Endometrium (tissue), 2 donors: ENCODE measurements at regions not wholly inside any gene's neighbourhood (a gene's known extent, or its start where the extent isn't known, plus 50 kb on each side); places are given as distances from the start of the nearest gene placed in this dataset.

Experiments
- FAIRE-seq: peaks from 2 replicates; lab custom pipeline; 2012; peaks lifted over from hg19 to GRCh38; lab: Jason Lieb, UNC
- donor health status: control.
- donor health status: control.

- FAIRE-seq: no peak
These were observed 1149.5 kb downstream of the BCL11B start for GRCh38 chr14:98122527-98122926.

DNA sequence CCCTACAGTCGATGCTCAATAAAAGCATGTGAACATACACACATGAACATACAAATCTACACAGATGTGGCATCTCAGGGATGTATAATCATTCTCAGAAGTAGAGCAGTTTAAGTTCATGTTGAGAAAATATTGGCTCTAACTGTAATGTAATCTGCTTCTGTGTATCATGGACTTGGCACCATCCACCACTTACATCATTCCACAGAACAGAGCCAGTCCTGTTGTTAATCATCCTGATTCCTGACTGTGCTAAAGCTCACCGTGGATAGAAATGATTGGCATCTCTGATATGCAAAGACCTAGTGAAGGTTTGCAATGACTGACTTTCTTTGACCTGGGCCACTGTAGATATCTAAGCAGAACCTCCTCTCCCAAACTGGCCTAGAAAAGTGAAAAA, 1141.3 kb downstream of the BCL11B start:
- no peak for FAIRE-seq

GRCh38 chr14:98131406-98131805, 1140.6 kb downstream of the BCL11B start:
- no peak for FAIRE-seq

- FAIRE-seq: no peak
These were observed 1138.2 kb downstream of the BCL11B start for GRCh38 chr14:98133806-98134205.

- FAIRE-seq: no peak
These were observed 1135.8 kb downstream of the BCL11B start for GRCh38 chr14:98136012-98136789.

DNA sequence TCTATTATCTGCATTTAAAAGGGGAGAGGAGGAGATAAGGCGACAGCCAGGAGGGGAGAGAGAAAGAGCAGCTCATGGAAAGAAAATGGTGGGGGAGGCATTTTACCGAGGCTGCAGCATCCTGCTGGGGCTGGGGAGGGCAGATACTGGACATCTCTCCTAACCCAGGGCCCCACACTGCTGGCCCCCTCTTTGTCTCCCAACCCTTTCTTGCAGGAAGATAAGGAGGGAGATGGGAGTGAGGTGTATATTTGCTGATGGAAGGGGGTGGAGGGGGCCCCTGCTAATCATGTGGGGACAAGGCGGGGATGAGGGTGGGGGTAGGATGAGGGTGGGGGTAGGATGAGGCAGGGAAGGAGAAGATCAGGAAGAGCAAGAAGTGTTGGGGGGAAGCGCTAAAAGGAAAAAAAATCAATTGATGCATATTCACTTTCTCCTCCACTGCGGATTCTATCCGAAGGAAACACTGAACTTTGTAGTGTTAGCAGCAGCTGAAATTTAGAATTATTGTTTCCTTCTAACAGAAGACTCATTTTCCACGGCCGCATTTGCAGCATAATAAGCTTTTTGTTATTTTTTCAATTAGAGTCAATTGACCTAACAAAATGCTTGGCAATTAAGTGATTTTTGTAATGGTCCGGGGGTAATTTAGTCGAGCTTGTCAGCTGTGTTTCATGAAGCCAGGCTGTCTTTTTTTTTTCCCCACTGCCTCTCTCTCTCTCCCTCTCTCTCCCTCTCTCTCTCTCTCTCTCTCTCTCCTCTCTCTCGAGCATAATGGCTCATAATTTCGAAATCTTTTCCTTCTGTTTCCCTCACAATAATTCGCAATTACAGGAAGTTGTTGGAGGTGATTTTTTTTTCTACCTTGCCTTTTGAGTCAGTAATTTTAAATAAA, 1134.6 kb downstream of the BCL11B start:
- FAIRE-seq: no peak

DNA sequence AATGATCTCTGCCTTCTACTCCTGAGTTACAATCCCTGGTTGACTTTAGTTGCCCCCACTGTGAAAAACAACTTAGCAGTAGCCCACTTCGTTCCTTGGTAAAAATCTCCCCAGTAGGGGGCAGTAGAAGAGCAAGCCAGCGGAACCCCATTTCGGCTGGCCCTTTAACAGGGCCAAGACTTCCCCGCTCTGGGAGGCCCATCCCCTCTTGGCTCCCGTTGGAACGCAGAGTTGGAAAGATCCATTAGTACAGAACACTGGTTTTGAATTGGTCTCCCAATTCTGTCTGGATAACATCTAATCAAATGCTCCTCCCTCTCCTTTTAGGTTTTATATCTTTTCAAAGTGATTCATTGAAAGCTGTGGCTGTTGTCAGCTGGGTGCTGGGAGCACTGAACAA, 1133.3 kb downstream of the BCL11B start:
- FAIRE-seq: no peak

DNA sequence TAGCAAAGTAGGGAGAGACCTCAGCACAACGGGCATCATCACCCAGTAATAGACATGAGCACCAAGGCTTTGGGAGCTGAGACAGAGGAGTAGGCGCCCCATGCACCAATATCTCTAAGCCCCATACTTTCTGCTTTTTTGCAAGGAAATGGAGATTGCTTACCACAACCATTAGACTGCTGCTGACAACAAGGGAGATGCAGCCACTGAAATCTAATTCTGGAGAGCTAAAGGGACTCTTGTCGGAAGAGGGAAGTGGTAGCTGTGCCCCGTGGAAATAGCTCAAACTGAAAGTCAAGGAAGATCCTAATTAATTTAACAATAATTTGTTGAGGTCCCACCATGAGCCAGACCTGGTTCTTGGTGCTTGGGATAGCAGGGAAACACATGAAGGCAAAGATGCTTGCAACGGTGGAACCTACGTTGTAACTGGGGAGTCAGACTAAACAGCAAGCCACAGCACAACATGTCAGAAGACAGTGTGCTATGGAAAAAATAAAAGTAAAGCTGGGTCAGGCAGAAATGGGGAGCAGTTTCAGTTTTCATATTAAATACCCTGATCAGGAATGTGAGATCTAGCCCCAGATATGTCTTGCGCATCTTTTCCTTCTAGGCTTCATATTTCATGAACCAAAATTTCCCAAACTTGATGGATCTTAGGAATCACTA, 1131.0 kb downstream of the BCL11B start:
- no peak for FAIRE-seq

DNA sequence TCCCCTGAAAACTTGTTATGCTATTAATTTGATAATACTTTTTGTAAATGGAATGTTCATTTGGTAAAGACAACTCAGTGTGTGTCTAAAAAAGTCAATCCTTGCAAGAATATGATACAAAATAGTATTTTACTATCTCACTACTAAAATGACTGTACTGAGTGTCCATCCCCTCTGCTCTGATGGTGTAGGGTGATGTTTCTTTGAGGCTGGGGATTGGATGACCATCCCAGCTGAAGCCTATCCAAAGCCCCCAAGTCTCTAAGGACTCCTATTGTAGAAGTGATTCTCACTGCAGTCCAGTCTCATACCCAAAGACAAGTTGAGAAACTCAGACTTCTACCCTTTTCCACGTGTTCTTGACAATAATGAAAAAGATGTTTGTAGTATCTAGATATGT, 1128.4 kb downstream of the BCL11B start:
- FAIRE-seq: no peak

- no peak for FAIRE-seq
These were observed 1127.0 kb downstream of the BCL11B start for GRCh38 chr14:98144964-98145363.

GRCh38 chr14:98146416-98146815, 1125.6 kb downstream of the BCL11B start:
- no peak for FAIRE-seq

DNA sequence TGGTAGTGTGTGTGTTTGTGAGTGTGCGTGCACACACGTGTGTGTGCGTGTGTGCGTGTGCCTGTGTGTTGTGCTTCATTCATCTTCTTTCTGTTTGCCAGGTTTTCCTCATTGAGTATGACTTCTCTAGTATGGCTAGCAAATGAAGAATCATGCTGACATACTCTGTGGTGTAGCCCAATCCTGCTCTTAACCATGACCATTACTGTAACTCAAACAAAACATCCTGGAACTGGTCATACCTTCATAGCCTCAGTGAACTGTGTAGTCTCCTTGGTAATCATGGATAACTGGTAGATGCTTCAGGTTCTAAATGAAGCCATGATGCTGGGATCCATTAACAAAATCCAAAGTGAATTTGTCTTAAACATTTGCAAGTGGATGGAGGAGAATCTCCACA, 1117.7 kb downstream of the BCL11B start:
- no peak for FAIRE-seq

GRCh38 chr14:98156411-98156810, 1115.6 kb downstream of the BCL11B start:
- no peak for FAIRE-seq

DNA sequence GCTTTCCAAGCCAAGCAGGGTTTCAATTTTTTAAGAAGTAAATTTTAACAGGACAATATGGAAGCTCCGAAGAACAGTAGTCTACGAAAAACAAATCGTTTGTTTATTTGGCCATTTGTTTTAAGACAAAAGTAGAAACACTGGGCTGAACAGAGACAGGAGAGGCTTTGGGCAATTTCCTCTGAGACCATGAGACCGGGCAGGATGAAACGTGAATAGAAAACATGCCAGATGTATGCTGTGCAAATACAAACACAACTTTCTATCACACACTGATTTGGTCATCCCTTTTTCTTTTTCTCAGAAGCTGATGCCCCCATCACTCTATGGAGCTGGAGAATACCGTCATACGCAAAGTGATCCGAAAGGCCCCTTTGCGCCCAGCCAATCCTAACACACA, 1111.1 kb downstream of the BCL11B start:
- no peak for FAIRE-seq

GRCh38 chr14:98161356-98161755, 1110.6 kb downstream of the BCL11B start:
- no peak for FAIRE-seq

DNA sequence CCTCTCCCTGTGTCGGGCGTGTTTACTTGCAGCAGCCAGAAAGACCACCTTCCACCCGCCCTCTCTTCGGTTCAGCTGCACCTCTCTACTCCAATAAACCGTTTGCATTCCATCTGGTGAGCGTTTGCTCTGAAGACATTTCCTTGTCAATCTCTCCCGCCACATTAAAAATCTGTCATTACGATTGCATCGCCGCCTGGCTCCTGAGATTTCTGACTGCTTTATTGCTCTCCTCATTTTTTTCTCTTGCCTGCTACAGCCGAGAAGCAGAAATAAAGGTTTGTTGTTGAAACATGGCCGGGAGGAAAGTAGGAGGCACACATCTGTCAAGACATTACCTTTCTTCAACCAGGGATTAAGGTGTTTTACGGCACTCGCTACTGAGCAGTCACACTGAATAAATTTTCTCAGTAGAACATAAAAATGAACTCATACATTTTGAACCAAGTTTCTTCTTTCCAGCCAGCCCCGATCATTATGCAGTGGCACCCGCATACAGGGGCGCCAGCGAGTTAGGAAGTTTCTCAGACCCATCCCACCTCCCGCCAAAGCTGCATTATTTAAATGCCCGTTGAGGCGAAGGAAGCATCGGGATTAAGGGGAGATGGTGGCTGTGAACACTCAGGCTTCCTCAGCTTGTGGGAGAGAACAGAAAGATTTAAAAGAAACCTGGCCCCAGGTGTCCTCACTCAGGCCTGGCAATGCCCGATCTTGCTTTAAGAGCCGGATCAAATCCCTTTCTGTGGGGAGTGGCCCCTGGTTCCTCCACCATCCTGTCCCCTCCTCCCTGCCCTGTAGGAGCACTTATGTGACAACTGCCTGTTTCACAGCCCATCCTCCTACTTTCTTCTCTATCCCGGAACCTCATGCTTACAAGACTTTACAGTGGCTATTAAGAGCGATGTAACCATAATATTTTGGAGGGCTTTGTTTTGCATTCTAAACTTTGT, 1108.9 kb downstream of the BCL11B start:
- no peak for FAIRE-seq

- no peak for FAIRE-seq
These were observed 1108.1 kb downstream of the BCL11B start for GRCh38 chr14:98163873-98164272.

DNA sequence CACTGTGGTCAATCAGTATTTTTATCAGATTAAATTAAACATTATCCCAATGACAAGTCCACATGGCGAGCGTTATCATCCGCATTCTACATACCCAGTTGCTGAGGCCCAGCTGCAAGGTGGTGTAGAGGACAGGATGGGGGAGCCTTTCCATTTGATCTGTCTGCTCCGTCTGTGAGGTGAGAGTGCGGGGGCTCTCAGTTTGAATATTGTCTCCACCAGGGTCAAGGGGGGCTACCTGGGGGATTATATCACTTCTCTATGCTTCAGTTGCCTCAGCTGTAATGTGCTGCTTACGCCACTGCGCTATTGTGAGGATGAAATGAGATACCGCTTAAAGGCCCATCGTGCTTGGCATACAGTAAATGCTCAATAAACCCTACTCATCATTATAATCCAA, 1106.0 kb downstream of the BCL11B start:
- no peak for FAIRE-seq

DNA sequence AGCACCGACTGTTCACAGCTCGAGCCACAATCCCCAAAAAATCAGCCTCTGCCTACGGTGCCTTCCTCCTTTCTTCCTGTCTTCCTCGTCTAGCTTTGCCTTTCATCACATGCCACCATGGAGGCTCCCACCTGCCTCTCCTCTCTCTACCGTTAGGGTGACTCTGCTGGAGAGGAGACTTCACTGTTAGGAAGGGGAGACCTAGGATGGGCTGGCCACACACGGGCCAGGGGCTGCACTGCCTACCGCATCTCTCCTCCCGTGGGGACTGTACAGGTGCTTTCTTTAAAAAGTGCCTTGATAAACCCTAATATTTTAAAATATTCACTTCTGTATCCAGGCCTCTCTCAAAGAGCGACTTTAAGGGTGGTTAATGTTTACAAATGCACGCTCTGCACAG, 1104.7 kb downstream of the BCL11B start:
- FAIRE-seq: no peak

DNA sequence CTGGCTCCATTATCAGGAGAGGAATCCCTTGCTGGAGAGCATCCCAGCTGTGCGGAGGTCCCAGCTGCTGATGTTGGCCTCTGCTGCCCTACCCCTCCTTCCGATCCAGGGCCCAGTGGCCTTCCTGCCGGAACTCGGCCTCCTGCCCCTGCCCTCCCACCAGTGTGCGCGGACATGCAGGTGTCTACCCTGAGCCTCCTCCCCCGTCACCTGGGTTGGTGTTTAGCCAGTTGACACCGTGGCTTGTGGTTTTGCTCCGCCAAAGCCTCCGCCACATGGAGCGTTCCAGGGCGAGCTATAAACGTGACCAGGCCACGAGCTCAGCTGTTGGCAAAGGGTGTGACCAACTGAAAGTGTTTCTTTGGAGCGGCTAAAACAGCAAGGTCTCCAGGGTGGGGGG, 1104.3 kb downstream of the BCL11B start:
- no peak for FAIRE-seq

GRCh38 chr14:98168211-98168985, 1103.6 kb downstream of the BCL11B start:
- no peak for FAIRE-seq
